K562 (cell line): ENCODE measurements at regions not wholly inside any gene's neighbourhood (a gene's known extent, or its start where the extent isn't known, plus 50 kb on each side); places are given as distances from the start of the nearest gene placed in this dataset.

Experiments used
- ATAC-seq: fragments of 200-7000 bp; cut with Tn5 transposase; 3 replicates; pipeline ENCODE4 v1.9.1; 2020; ENCODE audit warnings: moderate library complexity
- BruUV-seq: library from RNA; stranded (reverse); fragments of 400-500 nt; replicated peaks from 2 replicates; lab custom pipeline; 2021; lab: Mats Ljungman, UMichigan
- CTCF ChIA-PET: fragments of 300-600 bp; formaldehyde crosslinking; extraction: SDS; loops from one replicate; lab custom pipeline; 2021; ENCODE audit warnings: low intra/inter-chr PET ratio; lab: Yijun Ruan, JAX
- POLR2A ChIA-PET: fragments of 300-600, 350-650 bp; sonication (Branson Sonifier 250); formaldehyde crosslinking; extraction: SDS; loops from one replicate; lab custom pipeline; 2021; ENCODE audit warnings: antibody characterized with exemption, inconsistent platforms; lab: Yijun Ruan, JAX
- DNase-seq, 4 experiments: peaks; one replicate each; pipeline versions ENCODE4 v3.0.0 to v3.0.0-alpha.2; 2011 to 2018; ENCODE audit warnings: low spot score in 3 of 4, mixed read lengths in 3 of 4; ENCODE audit errors: extremely low read depth in 1 of 4
- FAIRE-seq: peaks from 2 replicates; lab custom pipeline; 2011; peaks lifted over from hg19 to GRCh38; lab: Jason Lieb, UNC
- H2AFZ ChIP-seq: 2 replicates; pipeline ENCODE4 v1.6.0; 2011; ENCODE audit warnings: low read depth, low read length, control low read depth, inconsistent platforms
- H3K27ac ChIP-seq: fragments of 200-600 bp; 3 replicates; pipeline ENCODE4 v1.8.0; 2011; ENCODE audit warnings: low read depth, mild to moderate bottlenecking, control low read depth, inconsistent platforms, low read length, moderate library complexity, mixed read lengths; ENCODE audit errors: extremely low read depth
- H3K27me3 ChIP-seq, 2 experiments: fragments of 300-600 bp in 1 of 2; 2 replicates in 1 of 2; 3 replicates in 1 of 2; pipeline versions ENCODE4 v1.6.0 to v1.8.0; 2011; ENCODE audit warnings: inconsistent platforms in 2 of 2, low read length in 2 of 2, mild to moderate bottlenecking in 1 of 2, mixed read lengths in 1 of 2, moderate library complexity in 1 of 2; ENCODE audit not compliant: control insufficient read depth in 2 of 2, insufficient read depth in 2 of 2
- H3K36me3 ChIP-seq: fragments of 300-600 bp; 3 replicates; pipeline ENCODE4 v1.8.0; 2011; ENCODE audit warnings: mild to moderate bottlenecking, low read length, inconsistent platforms; ENCODE audit not compliant: control insufficient read depth, insufficient read depth
- H3K4me1 ChIP-seq, 2 experiments: fragments of 200-600 bp in 1 of 2; replicated peaks in 1 of 2; 2 replicates in 1 of 2; 3 replicates in 1 of 2; pipeline versions ENCODE4 v1.5.1 to v1.8.0; 2011; ENCODE audit warnings: inconsistent platforms in 2 of 2, low read length in 2 of 2, mild to moderate bottlenecking in 1 of 2, mixed read lengths in 1 of 2, moderate library complexity in 1 of 2; ENCODE audit not compliant: control insufficient read depth in 2 of 2, insufficient read depth in 2 of 2
- H3K4me2 ChIP-seq: 2 replicates; pipeline ENCODE4 v1.6.1; 2011; ENCODE audit warnings: low read length, control low read depth, inconsistent platforms, mixed read lengths; ENCODE audit not compliant: insufficient read depth
- H3K4me3 ChIP-seq: fragments of 200-600 bp; sonication (generic), shearing (Covaris generic); 2 replicates; pipeline ENCODE4 v1.5.1; 2016; ENCODE audit warnings: control low read depth, inconsistent platforms
- H3K79me2 ChIP-seq: fragments of 200-600 bp; 3 replicates; pipeline ENCODE4 v1.8.0; 2011; ENCODE audit warnings: low read length, inconsistent platforms; ENCODE audit not compliant: control insufficient read depth, insufficient read depth
- H3K9ac ChIP-seq, 2 experiments: 2 replicates each; pipeline versions ENCODE4 v1.6.0 to v1.6.1; 2011; ENCODE audit warnings: low read depth in 2 of 2, low read length in 2 of 2, control low read depth in 1 of 2, inconsistent platforms in 1 of 2, mild to moderate bottlenecking in 1 of 2, mixed read lengths in 1 of 2; ENCODE audit not compliant: insufficient read depth in 1 of 2
- H3K9me1 ChIP-seq: one replicate; pipeline ENCODE4 v1.6.0; 2011; ENCODE audit warnings: inconsistent platforms, mild to moderate bottlenecking, low read length, moderate library complexity; ENCODE audit not compliant: control insufficient read depth, insufficient read depth
- H3K9me3 ChIP-seq: replicated peaks from 2 replicates; pipeline ENCODE4 v1.5.1; 2011; ENCODE audit warnings: low read depth, low read length, inconsistent platforms; ENCODE audit not compliant: control insufficient read depth, insufficient read depth
- H4K20me1 ChIP-seq: replicated peaks from 2 replicates; pipeline ENCODE4 v1.6.1; 2011; ENCODE audit warnings: low read length, inconsistent platforms, mixed read lengths; ENCODE audit not compliant: control insufficient read depth, insufficient read depth
- DACH1 ChIP-seq: fragments of 450-650 bp; IDR thresholded peaks from 2 replicates; pipeline ENCODE4 v1.6.1; 2018; ENCODE audit not compliant: partially characterized antibody
- FUS ChIP-seq: fragments of 200-400 bp; formaldehyde crosslinking; optimal IDR thresholded peaks from 2 replicates; pipeline ENCODE3; 2017; ENCODE audit warnings: low read depth, low read length
- HIVEP1 ChIP-seq: fragments of 250-450 bp; sonication (Bioruptor Pico); IDR thresholded peaks from 2 replicates; pipeline ENCODE4 v1.4.0; 2020; ENCODE audit warnings: mild to moderate bottlenecking
- KLF6 ChIP-seq: fragments of 250-450 bp; sonication (Bioruptor Pico); IDR thresholded peaks from 2 replicates; pipeline ENCODE4 v1.4.0; 2020; ENCODE audit warnings: mild to moderate bottlenecking, moderate library complexity, borderline replicate concordance
- NEUROD1 ChIP-seq: fragments of 150-350 bp; IDR thresholded peaks from 2 replicates; pipeline ENCODE4 v1.6.1; 2014; ENCODE audit warnings: borderline replicate concordance, low read length, low read depth; ENCODE audit not compliant: partially characterized antibody
- NR4A1 ChIP-seq, 2 experiments: fragments of 250-450 bp in 1 of 2; fragments of 450-650 bp in 1 of 2; sonication (Bioruptor Pico) in 1 of 2; IDR thresholded peaks; 2 replicates each; pipeline versions ENCODE4 v1.4.0 to v1.6.1; 2016 to 2020; ENCODE audit warnings: mild to moderate bottlenecking in 2 of 2, missing compliant biosample characterization in 1 of 2, missing genetic modification characterization in 1 of 2, moderate library complexity in 1 of 2
- POLR3A ChIP-seq: IDR thresholded peaks from 2 replicates; pipeline ENCODE4 v1.6.1; 2011; ENCODE audit warnings: borderline replicate concordance, mild to moderate bottlenecking, moderate library complexity; ENCODE audit not compliant: insufficient read length, insufficient read depth; ENCODE audit errors: extremely low read depth
- PPARD ChIP-seq: fragments of 250-450 bp; sonication (Bioruptor Pico); IDR thresholded peaks from 2 replicates; pipeline ENCODE4 v1.8.0; 2022; ENCODE audit warnings: inconsistent platforms, mild to moderate bottlenecking, moderate library complexity
- ZBTB8A ChIP-seq: fragments of 450-650 bp; IDR thresholded peaks from 2 replicates; pipeline ENCODE4 v1.6.1; 2018; ENCODE audit warnings: mild to moderate bottlenecking, moderate library complexity; ENCODE audit not compliant: partially characterized antibody
- ZNF140 ChIP-seq: fragments of 250-450 bp; sonication (Bioruptor Pico); IDR thresholded peaks from 2 replicates; pipeline ENCODE4 v1.8.0; 2021; ENCODE audit warnings: moderate library complexity, mild to moderate bottlenecking, inconsistent platforms
- ZZZ3 ChIP-seq: fragments of 450-650 bp; IDR thresholded peaks from 2 replicates; pipeline ENCODE4 v1.6.1; 2016; ENCODE audit warnings: antibody characterized with exemption, mild to moderate bottlenecking, moderate library complexity
- WGBS: fragments of 100-300 bp; shearing (Covaris generic); methylation state at CpG from one replicate; pipeline ENCODE4 v1.1.6; 2016; ENCODE audit warnings: low coverage, mixed read lengths; ENCODE audit not compliant: insufficient coverage; ENCODE audit errors: missing lambda C conversion rate; 5-methylcytosine and 5-hydroxymethylcytosine counted together
- in situ Hi-C: fragments of 300-500 bp; cut with MboI; formaldehyde crosslinking; loops from 4 replicates; pipeline ENCODE4 v1.15.0; 2018; ENCODE audit warnings: inconsistent platforms, mixed read lengths
- intact Hi-C: fragments of 100-400 bp; cut with micrococcal nuclease; formaldehyde crosslinking; loops from 2 replicates; pipeline ENCODE4 v1.14.2; 2022
- TF ChIP-seq, protein P1 (sequence below): fragments of 250-450 bp; sonication (Bioruptor Pico); IDR thresholded peaks from 2 replicates; pipeline ENCODE4 v1.8.0; 2021; ENCODE audit warnings: mild to moderate bottlenecking, moderate library complexity

DNA sequence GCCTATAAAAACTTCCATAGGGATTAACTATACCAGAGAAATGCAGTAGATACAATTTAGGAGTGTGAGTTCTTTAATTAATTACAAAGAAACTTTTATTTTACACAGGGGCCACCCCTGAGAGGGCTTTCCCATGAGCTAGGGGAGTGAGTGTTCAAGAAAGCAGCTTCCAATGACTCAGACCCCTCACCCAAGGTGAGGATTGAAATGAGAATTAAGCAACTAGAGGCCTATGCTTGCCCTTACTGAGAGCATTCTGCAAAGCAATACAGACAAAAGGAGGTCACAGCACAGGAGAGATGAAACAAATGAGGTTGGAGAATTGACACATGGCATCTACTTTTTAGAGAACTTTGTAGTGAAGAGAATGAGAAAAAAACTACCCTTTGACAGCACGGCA, 301.8 kb downstream of the WDR11 start (continued):
- TF ChIP-seq, protein P1, sequence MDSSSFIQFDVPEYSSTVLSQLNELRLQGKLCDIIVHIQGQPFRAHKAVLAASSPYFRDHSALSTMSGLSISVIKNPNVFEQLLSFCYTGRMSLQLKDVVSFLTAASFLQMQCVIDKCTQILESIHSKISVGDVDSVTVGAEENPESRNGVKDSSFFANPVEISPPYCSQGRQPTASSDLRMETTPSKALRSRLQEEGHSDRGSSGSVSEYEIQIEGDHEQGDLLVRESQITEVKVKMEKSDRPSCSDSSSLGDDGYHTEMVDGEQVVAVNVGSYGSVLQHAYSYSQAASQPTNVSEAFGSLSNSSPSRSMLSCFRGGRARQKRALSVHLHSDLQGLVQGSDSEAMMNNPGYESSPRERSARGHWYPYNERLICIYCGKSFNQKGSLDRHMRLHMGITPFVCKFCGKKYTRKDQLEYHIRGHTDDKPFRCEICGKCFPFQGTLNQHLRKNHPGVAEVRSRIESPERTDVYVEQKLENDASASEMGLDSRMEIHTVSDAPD, result no peak

DNA sequence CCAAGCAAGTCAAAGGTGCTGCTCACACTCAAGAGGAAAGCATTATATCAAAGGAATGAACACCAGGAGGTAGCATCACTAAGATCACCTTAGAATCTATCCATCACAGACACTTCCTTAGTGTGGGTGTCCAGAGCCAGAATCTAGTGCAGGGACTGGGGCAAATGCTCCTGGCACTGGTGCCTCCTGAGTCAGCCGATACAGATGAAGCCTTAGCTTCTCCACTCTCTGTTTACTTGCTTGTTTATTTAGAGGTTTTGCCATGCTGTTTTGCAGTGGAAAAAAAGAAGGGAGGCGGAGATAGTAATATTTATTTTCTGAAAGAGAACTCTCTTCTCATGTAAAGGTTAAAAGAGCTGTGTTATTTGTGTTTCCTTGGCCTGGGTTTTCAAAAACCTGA, 303.1 kb downstream of the WDR11 start:
- TF ChIP-seq FUS, result no peak
- no peak for TF ChIP-seq HIVEP1 (CRISPR knock-in tag)
- TF ChIP-seq DACH1, result no peak
- no peak for TF ChIP-seq ZZZ3
- no peak for TF ChIP-seq PPARD (CRISPR knock-in tag)
- no peak for TF ChIP-seq KLF6 (CRISPR knock-in tag)
- TF ChIP-seq NR4A1 (CRISPR knock-in tag; IDR thresholded peaks at IDR 0.05), result no peak
- TF ChIP-seq NR4A1 (tag; IDR thresholded peaks at IDR 0.05), result no peak
- TF ChIP-seq NEUROD1, result no peak
- TF ChIP-seq POLR3A, result no peak
- no peak for TF ChIP-seq ZNF140
- TF ChIP-seq ZBTB8A, result no peak
- no peak overlapping the region for H2AFZ ChIP-seq
- no peak overlapping the region for H3K4me2 ChIP-seq
- ATAC-seq (no peak), DNase-seq (no peak), FAIRE-seq (no peak)
- H3K79me2 ChIP-seq, result no peaks in the 10 kb centered on the region
- no peaks in the 10 kb centered on the region for H3K27me3 ChIP-seq
- H3K27ac ChIP-seq, result no peak overlapping the region
- BruUV-seq, result no TSS peak
- H4K20me1 ChIP-seq, result no peaks in the 10 kb centered on the region
- intact Hi-C loops, result no loop called here
- no peaks in the 10 kb centered on the region for H3K36me3 ChIP-seq
- no peak overlapping the region for H3K9ac ChIP-seq
- POLR2A ChIA-PET, result no interaction called here
- in situ Hi-C loops, result no loop called here
- WGBS, result 0% methylated on average over 1 of the region's 2 CpGs
- no peaks in the 10 kb centered on the region for H3K9me1 ChIP-seq
- no peak overlapping the region for H3K4me3 ChIP-seq
- H3K9me3 ChIP-seq, result no peaks in the 10 kb centered on the region
- H3K4me1 ChIP-seq, result no peaks in the 10 kb centered on the region
- CTCF ChIA-PET, result no interaction called here
